ENCODE measurements at regions not wholly inside any gene's neighbourhood (a gene's known extent, or its start where the extent isn't known, plus 50 kb on each side); places are given as distances from the start of the nearest gene placed in this dataset.

DNA sequence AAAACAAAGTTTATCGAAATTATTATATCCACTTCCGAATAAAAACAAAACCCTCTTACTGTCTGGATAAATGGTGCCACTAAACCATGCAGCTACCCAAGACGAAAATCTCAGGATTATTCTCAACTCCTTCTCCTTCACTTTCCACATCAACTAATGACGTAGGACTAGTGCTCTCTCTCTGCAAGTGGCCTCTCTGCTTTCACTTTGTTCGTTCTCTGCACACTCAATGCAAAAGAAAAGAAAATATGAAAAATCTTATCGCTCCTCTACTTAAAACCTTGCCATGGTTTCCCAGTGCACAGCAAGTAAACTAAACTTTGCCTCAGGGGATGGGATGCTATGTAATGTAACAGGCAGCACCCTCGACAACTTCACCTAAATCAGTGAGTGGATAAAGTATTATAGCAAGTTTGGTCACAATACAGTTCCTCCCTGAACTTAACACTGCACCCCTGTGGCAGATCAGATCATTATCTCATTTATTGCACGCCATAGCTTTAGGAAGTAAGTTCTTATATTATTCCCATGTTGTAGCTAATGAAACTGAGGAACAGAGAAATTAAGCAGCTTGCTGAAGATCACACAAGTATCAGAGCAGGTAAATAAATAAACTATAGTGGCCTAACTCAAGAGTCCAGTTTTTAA lies 262.7 kb upstream of the GADL1 start:
- peak; percentile 30 for DNase-seq

DNA sequence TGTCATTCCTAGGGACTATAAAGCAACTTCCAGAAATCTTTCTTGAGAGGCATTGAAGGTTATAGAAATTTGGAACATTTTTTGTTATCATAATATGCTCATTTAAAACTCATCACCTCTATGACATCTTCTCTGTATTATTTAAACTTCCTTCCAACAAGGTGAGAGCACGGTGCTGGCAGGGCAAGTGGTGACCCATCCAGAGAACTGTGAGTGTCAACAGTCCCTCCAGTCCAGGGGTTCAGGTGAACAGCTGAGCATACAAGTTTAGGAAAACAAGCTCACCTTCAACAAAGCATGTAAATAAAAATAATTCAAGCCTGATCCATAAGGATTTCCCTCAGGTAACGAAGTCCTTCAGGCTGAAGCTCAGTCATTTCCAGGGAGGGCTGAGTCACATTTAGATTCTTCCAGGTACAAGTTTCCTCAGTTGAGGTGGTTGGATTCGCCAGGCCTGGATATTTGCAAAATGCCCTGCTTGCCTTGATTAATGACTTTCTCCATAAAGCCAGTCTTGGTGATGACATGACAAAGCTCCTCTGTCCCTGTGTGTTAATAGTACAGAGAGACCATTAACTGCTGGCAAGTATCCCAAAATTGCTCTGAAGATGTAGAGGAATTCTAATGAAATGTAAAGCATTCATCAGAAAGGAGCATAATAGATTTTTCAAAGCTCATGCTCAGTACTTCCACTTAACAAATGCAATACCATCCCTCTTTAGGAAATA lies 263.6 kb upstream of the GADL1 start:
- DNase-seq: no peak

DNA sequence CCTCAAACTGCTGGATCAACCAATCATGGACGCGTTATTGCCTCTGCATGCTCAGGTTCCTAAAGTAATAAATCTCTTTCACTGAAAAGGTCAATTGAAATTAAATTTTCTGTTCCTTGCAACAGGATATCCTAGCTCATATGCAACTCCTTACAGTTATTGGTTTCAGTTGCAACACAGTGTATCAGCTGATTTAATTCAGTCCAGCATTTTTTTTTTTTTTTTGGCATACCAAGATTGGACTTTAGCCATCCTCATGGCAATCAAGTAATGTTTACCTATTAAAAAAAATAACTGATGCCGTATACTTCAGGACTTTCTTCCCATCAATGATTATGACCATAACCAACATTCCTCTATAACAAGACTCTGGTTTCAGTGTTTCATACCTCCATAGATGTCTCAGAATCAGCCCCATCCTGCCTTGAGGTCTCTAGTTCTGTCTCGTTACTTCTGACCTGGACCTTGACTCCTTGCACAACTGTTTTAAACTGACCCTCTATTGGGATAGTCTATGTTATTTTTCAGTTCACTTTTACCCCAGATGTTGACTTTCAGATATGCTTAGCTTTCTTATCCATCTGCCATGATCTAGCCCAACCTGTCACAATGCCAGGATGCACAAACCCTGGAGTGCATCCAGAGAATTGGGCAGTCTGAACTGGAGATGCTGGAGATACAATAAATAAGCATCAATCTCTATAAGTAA lies 265.0 kb upstream of the GADL1 start:
- DNase-seq: no peak

DNA sequence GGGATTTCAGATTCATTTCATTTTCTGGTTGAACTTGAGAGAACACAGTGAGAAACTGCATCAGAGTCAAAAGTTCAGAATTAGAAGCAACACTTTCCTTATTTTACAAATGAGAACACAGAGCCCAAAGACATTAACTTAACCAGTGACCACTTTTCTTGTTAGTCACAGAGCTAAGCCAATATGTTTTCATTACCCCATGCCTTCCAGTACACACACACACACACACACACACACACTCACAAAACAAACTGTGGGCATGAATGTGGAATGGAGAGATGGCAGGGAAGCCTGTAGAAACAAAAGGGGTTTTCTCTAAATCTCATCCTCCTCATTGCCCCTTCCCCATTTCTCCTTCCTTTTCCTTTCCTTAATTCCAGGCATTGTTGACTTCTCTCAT lies 267.4 kb upstream of the GADL1 start:
- no peak for DNase-seq

DNA sequence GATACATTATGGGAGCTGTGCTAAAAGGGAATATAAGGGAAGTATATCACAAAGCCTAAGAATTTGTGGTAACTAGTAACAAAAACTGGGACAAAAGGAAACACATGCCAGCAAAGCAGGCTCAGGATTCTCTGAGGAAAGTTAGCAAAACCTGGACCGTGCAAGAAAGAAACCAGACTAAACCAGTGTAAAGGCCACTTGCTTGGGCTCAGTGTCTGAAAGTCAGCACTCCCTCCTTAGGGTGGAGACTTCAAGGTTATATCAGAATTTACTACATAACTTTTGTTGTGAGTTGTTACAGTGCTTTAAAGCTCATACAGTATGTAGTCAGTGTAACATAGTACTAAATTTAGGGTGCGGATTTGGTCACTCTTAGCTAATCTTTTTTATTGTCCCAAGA lies 269.9 kb upstream of the GADL1 start:
- no peak for DNase-seq

DNA sequence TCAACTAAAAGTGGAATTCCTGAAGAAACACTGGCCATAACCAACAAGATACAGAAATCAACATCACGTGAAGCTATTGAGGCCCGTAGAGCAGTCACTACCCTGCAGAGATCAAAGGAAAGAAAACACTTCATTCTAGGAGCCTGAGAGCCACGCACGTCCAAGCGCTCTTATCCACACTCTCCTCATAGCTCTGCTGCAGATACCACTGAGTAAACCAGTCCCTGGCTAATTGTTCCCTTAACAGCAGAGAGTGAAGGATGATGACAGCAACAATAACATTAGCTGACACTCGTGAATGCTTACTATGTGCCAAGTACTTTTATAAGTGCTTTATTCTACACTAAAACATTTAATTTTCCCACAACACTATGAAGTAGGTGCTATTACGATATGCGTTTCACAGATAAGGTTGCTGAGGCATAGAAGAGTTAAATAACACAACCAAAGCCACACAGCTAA lies 271.0 kb upstream of the GADL1 start:
- DNase-seq: no peak

DNA sequence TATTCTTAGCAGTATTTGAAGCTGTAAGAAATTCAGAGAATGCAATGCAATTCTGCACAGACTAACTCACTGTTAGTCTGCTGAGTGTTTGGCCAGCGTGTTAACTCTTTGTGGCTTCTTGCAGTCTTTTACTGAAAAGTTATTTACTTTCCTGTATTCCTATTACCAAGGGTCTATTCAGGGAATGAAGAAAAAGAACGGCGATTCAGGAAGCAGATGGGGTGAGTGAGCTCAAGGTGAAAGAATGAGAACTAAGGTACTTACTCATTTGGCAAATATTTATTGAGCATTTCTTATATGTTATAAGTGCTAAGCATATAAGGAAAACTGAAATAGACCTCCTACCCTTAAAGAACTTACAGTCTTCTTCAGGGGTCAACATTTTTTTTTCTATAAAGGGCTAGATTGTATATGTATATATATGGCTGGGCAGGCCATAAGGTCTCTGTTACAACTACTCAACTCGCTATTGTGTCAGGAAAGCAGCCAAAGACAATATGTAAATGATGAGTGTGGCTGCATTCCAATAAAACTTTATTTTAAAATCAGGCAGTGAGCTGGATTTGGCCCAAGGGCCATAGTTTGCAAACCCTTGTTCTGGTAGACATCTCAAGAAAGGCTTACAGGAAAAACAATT lies 271.9 kb upstream of the GADL1 start:
- DNase-seq: no peak

DNA sequence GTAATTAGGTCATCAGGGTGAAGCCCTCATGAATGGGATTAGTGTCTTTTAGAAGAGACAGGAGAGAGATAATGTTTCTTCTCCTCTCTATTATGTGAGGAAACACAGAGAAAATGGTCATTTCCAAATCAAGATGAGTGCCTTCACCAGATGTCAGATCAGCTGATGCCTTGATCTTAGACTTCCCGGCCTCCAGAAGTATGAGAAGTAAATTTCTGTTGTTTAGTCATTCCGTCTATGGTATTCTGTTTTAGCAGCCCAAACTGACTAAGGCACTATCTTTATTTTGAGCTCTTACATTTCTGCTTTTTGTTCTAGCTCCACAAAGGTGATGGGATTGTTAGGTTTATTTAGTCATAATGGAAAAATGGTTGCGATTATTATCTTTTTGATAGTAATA lies 273.2 kb upstream of the GADL1 start:
- DNase-seq: no peak

DNA sequence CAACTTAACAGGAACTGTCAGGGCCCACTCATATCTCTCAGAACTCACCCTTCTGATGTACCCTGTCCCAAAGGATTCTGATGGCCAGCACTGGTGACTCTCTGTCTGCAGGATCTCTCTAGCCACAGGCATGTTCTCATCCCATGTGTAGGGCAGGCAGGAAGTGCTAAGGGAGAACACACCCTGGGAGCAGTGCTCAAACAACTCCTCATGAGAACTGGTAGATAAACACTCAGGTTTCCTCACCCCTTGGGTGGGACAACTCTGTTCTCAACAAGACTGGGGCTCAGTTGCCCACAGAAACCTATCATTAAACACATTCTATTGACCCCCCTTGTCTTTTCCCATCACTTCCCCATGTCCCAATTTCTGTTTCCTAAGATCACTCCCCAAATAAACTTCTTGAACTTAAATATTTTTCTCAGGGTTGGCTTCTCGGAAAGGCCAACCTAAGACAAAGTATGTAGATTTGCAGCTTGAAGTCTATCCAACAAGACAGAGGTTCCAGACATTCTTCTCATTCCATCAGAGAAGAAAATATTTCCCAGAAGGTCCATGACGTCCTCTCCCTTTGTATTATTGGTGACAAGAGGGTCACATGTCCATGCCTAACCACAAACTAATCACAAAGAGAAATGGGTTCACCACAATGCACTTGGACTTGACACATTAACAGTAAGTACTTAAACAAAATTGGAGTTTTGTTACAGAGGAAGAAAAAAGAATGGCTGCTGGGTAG lies 276.6 kb upstream of the GADL1 start:
- DNase-seq: no peak

DNA sequence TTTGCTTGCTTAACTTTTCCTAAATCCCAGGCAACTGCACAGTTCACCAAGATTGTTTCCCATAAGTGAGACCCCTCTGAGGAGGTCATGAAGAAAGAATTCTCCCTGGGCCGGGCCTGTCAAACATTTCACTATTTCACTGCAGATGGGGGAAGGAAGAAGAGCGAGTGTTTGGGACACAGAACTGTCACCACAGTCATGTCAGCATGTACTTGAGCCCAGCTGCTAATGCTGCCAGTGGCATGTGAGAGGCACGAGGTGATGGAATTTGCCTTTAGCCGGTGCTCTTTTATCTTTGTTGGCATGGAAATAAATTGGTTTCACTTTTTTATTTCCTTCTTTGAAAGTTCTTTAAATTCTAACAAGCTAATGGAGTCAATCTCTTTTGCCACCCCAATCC lies 277.9 kb upstream of the GADL1 start:
- no peak for DNase-seq

DNA sequence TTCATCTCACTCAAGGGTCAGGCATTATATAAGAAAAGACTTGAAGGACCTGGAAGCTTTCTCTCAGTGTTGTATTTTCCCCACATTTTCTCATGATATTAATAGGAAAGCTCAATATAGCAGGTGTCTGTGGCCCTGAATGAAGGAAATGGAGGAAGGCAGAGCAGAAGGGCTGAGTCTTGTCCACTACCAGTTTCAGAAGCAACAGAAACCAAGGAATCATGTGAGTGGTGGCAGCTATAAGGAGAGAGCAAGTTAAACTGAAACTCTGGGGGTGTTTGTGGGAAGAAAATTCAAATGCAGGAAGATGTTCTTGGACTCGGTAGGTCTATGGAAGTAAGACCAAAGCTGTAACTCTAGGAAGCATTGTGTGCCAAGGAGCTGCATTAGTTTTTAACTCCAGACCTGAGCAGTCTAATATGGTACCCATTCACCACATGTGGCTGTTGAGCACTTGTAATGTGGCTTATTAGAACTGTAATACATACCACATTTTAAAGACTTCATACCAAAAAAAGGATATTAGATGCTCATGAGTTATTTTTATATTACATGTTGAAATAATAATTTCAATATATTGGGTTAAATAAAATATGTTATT lies 278.8 kb upstream of the GADL1 start:
- no peak for DNase-seq

DNA sequence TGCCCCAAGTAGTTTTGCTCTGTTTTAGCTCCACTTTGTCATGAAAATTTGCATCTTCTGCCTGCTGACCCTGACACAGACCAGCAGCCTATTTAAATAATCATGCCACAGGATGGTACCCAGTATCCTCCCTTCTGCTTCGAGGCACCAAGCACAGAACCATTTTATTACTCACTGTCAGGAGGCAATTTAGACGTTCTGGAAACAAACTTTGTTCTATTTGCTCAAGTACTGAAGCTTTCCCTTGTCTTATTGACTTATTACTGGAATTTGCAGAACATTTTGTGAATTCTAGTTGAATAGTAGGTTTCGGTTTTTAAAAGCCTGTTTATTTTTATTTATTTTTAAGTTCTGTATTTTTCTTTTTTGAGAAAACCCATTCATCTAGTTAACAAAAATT lies 279.6 kb upstream of the GADL1 start:
- no peak for DNase-seq

DNA sequence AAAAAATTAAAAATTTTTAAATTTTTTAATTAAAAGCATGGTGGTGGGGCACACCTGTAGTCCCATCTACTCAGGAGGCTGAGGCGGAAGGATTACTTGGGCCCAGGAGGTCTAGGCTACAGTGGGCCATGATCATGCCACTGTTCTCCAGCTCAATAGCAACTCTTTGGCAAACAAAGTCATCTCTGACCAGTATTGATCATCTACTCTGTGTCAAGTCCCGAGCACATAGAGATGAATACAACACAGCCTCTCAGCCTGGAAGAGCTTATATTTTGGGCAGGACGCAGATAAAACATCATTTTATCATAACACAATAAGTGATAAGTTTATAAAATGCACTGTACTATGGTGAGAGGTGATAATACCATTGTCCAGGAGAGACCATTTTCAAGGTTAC lies 281.6 kb upstream of the GADL1 start:
- DNase-seq: no peak

DNA sequence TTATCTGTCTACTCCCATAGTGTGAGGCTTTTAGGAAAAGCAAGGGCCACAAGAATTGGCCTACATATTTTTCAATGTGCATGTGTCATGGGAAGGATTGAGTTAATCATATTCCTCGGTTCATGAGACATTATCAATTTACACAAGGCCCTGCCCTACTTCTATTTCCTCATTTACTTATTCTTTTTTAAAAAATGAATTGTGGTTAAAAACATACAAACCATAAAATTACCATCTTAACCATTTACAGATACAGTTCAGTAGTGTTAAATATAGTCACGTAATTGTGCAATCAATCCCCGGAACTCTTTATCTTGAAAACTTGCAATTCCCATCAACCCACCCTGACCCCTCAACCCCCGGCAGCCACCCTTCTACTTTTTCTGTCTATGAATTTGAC lies 284.0 kb upstream of the GADL1 start:
- no peak for DNase-seq

DNA sequence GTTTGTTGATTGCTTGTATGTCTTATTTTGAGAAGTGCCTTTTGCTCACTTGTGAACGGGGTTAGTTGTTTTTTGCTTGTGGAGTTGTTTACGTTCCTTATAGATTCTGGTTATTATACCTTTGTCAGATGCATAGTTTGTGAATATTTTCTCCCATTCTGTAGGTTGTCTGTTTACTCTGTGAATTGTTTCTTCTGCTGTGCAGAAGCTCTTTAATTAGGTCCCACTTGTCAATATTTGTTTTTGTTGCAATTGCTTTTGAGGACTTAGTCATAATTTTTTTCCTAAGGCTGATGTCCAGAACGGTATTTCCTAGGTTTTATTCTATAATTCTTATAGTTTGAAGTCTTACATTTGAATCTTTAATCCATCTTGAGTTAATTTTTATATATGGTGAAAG lies 285.3 kb upstream of the GADL1 start:
- no peak for DNase-seq

DNA sequence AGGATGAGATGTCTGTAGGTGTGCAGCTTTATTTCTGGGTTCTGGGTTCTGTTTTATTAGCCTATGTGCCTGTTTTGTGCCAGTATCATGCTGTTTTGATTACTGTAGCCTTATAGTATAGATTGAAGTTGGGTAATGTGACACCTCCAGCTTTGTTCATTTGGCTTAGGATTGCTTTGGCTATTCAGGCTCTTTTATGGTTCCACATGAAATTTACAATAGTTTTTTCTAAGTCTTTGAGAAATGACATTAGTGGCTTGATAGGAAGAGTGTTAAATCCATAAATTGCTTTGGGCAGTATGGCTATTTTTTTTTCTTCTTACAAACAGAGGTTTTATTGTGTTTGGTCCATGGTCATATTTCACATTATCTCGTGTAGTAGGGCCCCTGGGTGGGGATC lies 285.8 kb upstream of the GADL1 start:
- DNase-seq: no peak

DNA sequence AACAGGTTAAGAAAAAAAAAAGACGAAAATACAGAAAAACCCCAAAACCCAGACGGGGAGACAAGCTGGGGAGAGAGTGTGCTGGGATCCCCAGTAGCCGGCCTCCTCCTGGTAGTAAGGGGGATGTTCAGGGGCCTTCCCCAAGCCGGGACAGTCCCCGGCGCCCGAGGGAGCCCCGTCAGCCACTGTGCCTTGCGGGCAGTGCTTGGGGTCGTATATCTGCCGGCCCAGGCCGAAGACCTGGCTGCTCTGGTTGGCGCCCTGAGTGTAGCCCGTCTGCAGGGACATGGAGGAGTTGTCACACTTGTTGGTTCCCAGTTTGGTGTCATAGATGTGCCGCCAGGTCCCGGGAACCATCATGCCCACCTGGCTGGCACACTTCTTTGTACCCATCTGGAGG lies 287.2 kb upstream of the GADL1 start:
- DNase-seq: no peak

DNA sequence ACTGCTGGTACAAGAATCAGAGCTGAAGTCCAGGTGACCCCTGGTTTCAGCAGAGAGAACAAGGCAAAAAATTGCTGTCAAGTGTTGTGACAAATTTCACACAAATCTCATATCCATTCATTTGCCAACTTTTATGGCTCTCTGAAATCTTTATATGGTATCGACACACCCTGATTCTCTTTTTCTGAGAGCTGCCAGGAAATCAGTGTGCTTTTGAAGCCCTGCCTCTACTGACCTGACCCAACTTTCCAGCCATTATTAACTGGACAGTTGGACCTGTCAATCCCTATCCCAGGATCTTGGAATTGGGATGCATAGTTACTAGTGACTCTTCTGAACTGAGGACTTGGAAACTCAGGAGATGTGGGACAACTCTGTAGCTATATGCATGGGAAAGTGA lies 288.2 kb upstream of the GADL1 start:
- DNase-seq: no peak

DNA sequence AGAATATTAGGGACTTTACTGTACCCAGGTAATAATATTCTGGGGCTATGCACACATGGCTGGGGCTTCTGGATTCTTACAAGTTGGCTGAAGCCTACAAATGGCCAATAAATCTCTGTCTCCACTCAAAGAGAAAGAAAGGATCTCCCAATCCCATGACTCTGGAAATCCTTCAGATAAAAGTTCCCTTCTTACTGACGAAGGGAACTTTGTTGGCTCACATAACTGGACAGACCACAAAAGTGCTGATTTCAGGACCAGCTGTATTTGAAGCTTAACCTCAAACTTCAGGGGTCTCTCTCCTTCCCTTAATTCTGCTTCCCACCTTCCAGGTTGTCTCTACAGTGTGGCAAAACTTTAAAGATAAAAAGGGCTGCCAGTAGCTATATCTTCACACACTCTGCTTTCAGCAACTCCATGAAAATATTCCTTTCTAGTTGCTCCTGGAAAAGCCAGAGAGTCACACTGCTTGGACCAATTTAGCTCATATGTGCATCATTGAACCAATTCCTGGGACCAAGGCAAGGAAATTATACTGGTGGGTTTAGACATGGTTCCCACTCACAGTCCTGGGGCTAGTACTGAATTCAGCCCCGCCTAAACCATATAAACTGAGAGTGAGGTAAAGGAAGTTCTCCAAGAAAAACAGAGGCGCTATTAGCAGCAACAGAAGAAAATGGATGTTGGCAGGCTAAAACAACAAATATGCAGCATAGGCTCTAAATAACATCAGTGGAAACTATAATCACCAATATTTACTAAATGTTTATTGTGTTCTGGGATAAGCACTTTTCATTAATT lies 290.0 kb upstream of the GADL1 start:
- DNase-seq: no peak

DNA sequence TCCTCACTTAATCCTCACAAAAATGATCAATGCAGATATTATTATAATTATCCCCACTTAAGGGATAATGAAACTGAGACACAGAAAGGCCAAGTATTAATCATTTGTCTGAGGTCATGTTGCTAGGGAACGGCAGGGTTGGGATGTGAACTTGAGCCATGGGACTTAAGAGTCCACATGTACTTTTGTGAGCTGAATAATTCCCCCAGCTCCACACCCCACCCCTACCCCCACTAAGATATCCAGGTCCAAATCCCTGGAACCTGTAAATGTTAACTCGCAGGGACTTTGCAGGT lies 290.5 kb upstream of the GADL1 start:
- DNase-seq: no peak

DNA sequence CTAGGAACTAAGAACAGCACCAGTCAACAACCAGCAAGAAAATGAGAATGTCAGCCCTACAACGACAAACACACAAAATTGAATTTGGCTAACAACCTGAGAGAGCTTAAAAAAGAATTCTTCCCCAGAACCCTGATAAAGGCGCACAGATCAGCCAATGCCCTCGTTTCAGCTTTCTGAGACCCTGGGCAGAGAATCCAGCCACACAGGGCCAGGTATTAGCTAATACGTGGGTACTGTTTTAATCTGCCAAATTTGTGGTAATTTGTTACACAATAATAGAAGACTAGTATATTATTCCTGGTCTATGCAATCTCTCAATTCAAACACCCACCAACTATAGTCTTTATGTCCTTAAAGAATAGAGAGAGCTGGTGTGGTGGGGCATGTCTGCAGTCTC lies 291.6 kb upstream of the GADL1 start:
- DNase-seq: no peak

DNA sequence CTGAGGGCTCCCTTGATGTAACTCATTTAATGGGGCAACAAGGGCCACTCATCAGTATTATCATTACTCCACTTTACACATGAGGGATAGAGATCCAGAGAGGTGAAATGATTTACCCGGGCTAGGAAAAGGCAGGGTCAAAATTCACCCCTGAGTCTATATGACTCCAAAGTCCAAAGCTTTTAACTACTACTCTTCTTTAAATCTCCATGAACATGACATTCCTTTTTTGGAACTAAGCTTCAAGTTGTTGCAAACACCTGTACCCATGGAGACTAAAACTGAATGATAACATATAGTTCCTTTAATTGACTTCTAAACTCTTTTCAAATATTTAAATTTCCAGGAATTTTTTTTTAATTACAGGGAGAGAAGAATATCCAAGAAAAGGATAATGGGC lies 292.9 kb upstream of the GADL1 start:
- no peak for DNase-seq

Data from inflammatory macrophage treated with lipopolysaccharide for 4 hours (primary cell).